Body of pancreas (tissue), 4 donors: ENCODE measurements at regions not wholly inside any gene's neighbourhood (a gene's known extent, or its start where the extent isn't known, plus 50 kb on each side); places are given as distances from the start of the nearest gene placed in this dataset.
"Not testable (repeated sequence)": the region's sequence is repeated elsewhere in the genome, so short reads cannot be mapped to it uniquely, and the experiment has no call there.

Experiments used
- ATAC-seq: fragments of 150-250 bp; one replicate; pipeline ENCODE4 v1.9.1; 2016
- DNase-seq, 4 donors: peaks; one replicate each; pipeline ENCODE4 v3.0.0-alpha.2; 2019
- H3K27ac ChIP-seq, 4 donors: fragments of 200-600 bp; sonication (generic); 1 replicate in 3 of 4; 2 replicates in 1 of 4; pipeline versions ENCODE4 v1.5.1 to v1.6.1; 2016 to 2019; ENCODE audit warnings: mild to moderate bottlenecking in 1 of 4, mixed read lengths in 1 of 4, moderate library complexity in 1 of 4
- H3K27me3 ChIP-seq, 2 donors: fragments of 200-600 bp; sonication (generic); one replicate each; pipeline ENCODE4 v1.6.0; 2016; ENCODE audit warnings: mild to moderate bottlenecking in 1 of 2
- H3K36me3 ChIP-seq, 2 donors: fragments of 200-600 bp; sonication (generic); replicated peaks in 1 of 2; 2 replicates each; pipeline ENCODE4 v1.5.1; 2016; ENCODE audit warnings: low read depth in 2 of 2; ENCODE audit not compliant: insufficient read depth in 1 of 2
- H3K4me1 ChIP-seq: fragments of 200-600 bp; sonication (generic); one replicate; pipeline ENCODE4 v1.6.0; 2016
- H3K4me3 ChIP-seq, 2 donors: fragments of 200-600 bp; sonication (generic); 1 replicate in 1 of 2; 2 replicates in 1 of 2; pipeline ENCODE4 v1.5.1; 2016 to 2019
- H3K9me3 ChIP-seq, 3 donors: fragments of 200-600 bp; sonication (generic); 1 replicate in 2 of 3; 2 replicates in 1 of 3; pipeline ENCODE4 v1.5.1; 2016
- CTCF ChIP-seq, 7 experiments: fragments of 450-650 bp in 4 of 7; fragments of 200-600 bp in 3 of 7; sonication (generic) in 3 of 7; IDR thresholded peaks; one replicate each; pipeline ENCODE4 v1.5.1; 2016 to 2019; ENCODE audit warnings: antibody characterized with exemption in 7 of 7
- POLR2A ChIP-seq, 3 donors: fragments of 450-650 bp; IDR thresholded peaks; one replicate each; pipeline ENCODE4 v1.6.1; 2016; ENCODE audit warnings: antibody characterized with exemption in 3 of 3, mild to moderate bottlenecking in 2 of 3
- WGBS, 2 donors: methylation state at CpG; one replicate each; pipeline ENCODE4 v1.1.5; 2017; 5-methylcytosine and 5-hydroxymethylcytosine counted together
- intact Hi-C: fragments of 100-400 bp; cut with DNase I; formaldehyde crosslinking; loops from one replicate; pipeline ENCODE4 v1.15.1; 2023

- Histone ChIP-seq H3K9me3 (no peaks in the 10 kb centered on the region), H3K27ac (no peak overlapping the region), H3K27me3 (no peaks in the 10 kb centered on the region), H3K4me3 (no peak overlapping the region), H3K4me1 (no peaks in the 10 kb centered on the region), H3K36me3 (no peaks in the 10 kb centered on the region)
- TF ChIP-seq POLR2A (IDR thresholded peaks at IDR 0.05), result no peak
- TF ChIP-seq CTCF (IDR thresholded peaks at IDR 0.05), result no peak
- intact Hi-C loops, result no loop called here
- ATAC-seq (no peak), DNase-seq (no peak)
- WGBS, 2 donors, result 57% methylated on average over 13 of the region's 13 CpGs
Measured at GRCh38 chr3:34077417-34078195, 279.2 kb downstream of the PDCD6IP start.

- no peak overlapping the region for H3K27ac ChIP-seq
- no peaks in the 10 kb centered on the region for H3K27me3 ChIP-seq
- no peaks in the 10 kb centered on the region for H3K9me3 ChIP-seq
- ATAC-seq (no peak), DNase-seq (no peak)
- intact Hi-C loops, result no loop called here
- WGBS, 2 donors, result 46 to 52% methylated on average over 2 of the region's 2 CpGs
- no peak overlapping the region for H3K4me3 ChIP-seq
- no peak for TF ChIP-seq POLR2A (IDR thresholded peaks at IDR 0.05)
- no peak for TF ChIP-seq CTCF (IDR thresholded peaks at IDR 0.05)
- H3K36me3 ChIP-seq, result no peaks in the 10 kb centered on the region
- H3K4me1 ChIP-seq, result no peaks in the 10 kb centered on the region
Measured at GRCh38 chr3:34078418-34078817, 280.0 kb downstream of the PDCD6IP start.

- H3K27ac ChIP-seq, H3K36me3 ChIP-seq, intact Hi-C loops, H3K4me3 ChIP-seq, ATAC-seq, H3K4me1 ChIP-seq, H3K9me3 ChIP-seq, DNase-seq, H3K27me3 ChIP-seq: not testable (repeated sequence)
- WGBS, 2 donors, result 74 to 77% methylated on average over 3 of the region's 3 CpGs
Measured at GRCh38 chr3:34079849-34080248, 281.4 kb downstream of the PDCD6IP start.

- ATAC-seq, result not testable (repeated sequence)
Measured at GRCh38 chr3:34090379-34090778, 291.9 kb downstream of the PDCD6IP start.

GRCh38 chr3:34090876-34091275 is 292.4 kb downstream of the PDCD6IP start:
- ATAC-seq, result no peak
- DNase-seq, result no peak
- TF ChIP-seq CTCF (IDR thresholded peaks at IDR 0.05) (no peak), POLR2A (IDR thresholded peaks at IDR 0.05) (no peak)
- WGBS, 2 donors, result 61 to 70% methylated on average over 4 of the region's 4 CpGs
- Histone ChIP-seq H3K9me3 (peaks cover 0 to 6% (median 0%) of the 10 kb centered on the region in 3 donors), H3K4me1 (no peaks in the 10 kb centered on the region), H3K4me3 (no peak overlapping the region), H3K27me3 (no peaks in the 10 kb centered on the region), H3K36me3 (no peaks in the 10 kb centered on the region), H3K27ac (no peak overlapping the region)
- intact Hi-C loops, result no loop called here

More at GRCh38 chr3:34090379-34090778, 291.9 kb downstream of the PDCD6IP start:
- H3K36me3 ChIP-seq, H3K9me3 ChIP-seq, intact Hi-C loops, H3K27ac ChIP-seq, DNase-seq, H3K27me3 ChIP-seq, H3K4me1 ChIP-seq, H3K4me3 ChIP-seq: not testable (repeated sequence)
- 83 to 86% methylated on average over 7 of the region's 7 CpGs for WGBS, 2 donors

GRCh38 chr3:34094280-34094679 is 295.9 kb downstream of the PDCD6IP start:
- ATAC-seq, H3K27ac ChIP-seq, DNase-seq, H3K4me3 ChIP-seq, H3K36me3 ChIP-seq, H3K4me1 ChIP-seq, intact Hi-C loops, H3K27me3 ChIP-seq, H3K9me3 ChIP-seq: not testable (repeated sequence)
- 75 to 78% methylated on average over 9 of the region's 9 CpGs for WGBS, 2 donors
